ENCODE measurements at regions not wholly inside any gene's neighbourhood (a gene's known extent, or its start where the extent isn't known, plus 50 kb on each side); places are given as distances from the start of the nearest gene placed in this dataset.
"Not testable (repeated sequence)": the region's sequence is repeated elsewhere in the genome, so short reads cannot be mapped to it uniquely, and the experiment has no call there.

DNA sequence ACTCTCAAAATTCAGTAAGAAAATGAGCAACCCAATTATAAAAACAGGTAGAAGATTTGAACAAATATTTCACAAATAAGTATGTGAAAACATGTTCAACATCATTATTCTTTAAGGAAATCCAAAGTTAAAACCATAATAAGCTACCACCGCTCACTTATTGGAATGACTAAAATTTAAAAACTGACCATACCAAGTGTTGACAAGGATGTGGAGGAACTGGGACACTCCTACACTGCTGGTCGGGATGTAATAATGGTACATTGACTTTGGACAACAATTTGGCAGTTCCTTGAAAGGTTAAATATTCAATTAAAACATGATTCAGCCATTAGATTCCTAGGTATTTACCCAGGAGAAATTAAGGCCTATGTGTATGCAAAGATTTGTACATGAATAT, 336.5 kb downstream of the IRS1 start:
- Mint-ChIP-seq H3K4me1 (ENCODE audit: unreplicated experiment) (no peaks in the 10 kb centered on the region), H3K4me3 (ENCODE audit: unreplicated experiment) (no peak overlapping the region), H3K27ac (ENCODE audit: unreplicated experiment) (no peak overlapping the region), H3K9me3 (ENCODE audit: unreplicated experiment) (no peaks in the 10 kb centered on the region), H3K36me3 (ENCODE audit: low read depth, unreplicated experiment) (no peaks in the 10 kb centered on the region), H3K27me3 (ENCODE audit: unreplicated experiment) (no peaks in the 10 kb centered on the region)
- TF ChIP-seq, protein P1, sequence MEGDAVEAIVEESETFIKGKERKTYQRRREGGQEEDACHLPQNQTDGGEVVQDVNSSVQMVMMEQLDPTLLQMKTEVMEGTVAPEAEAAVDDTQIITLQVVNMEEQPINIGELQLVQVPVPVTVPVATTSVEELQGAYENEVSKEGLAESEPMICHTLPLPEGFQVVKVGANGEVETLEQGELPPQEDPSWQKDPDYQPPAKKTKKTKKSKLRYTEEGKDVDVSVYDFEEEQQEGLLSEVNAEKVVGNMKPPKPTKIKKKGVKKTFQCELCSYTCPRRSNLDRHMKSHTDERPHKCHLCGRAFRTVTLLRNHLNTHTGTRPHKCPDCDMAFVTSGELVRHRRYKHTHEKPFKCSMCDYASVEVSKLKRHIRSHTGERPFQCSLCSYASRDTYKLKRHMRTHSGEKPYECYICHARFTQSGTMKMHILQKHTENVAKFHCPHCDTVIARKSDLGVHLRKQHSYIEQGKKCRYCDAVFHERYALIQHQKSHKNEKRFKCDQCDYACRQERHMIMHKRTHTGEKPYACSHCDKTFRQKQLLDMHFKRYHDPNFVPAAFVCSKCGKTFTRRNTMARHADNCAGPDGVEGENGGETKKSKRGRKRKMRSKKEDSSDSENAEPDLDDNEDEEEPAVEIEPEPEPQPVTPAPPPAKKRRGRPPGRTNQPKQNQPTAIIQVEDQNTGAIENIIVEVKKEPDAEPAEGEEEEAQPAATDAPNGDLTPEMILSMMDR (IDR thresholded peaks at IDR 0.05; ENCODE audit: unreplicated experiment) = no peak
- no peak for DNase-seq (ENCODE audit: low spot score)

DNA sequence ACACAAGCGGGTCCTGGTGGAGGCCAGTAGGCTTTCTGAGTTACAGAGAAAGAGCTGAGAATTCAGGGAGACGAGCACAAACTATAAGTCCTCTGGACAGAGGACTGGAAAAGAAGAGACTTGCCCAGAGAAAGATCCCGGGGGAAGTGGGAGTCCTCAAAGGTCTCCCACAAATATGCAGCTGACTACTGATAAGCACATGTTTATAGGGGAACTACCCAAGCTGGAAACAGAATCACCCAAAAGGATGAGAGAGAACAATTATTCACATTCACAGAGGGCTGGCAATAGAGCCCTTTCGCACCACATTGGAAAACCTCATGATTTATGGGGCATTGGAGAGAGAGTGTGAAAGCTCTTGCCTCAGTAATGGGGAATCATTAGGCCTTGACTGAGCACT, 337.6 kb downstream of the IRS1 start:
- no peaks in the 10 kb centered on the region for H3K36me3 Mint-ChIP-seq (ENCODE audit: low read depth, unreplicated experiment)
- H3K4me1 Mint-ChIP-seq (ENCODE audit: unreplicated experiment) = no peaks in the 10 kb centered on the region
- no peak overlapping the region for H3K27ac Mint-ChIP-seq (ENCODE audit: unreplicated experiment)
- H3K4me3 Mint-ChIP-seq (ENCODE audit: unreplicated experiment) = no peak overlapping the region
- H3K9me3 Mint-ChIP-seq (ENCODE audit: unreplicated experiment) = no peaks in the 10 kb centered on the region
- TF ChIP-seq, protein P1 (IDR thresholded peaks at IDR 0.05; ENCODE audit: unreplicated experiment) = no peak
- H3K27me3 Mint-ChIP-seq (ENCODE audit: unreplicated experiment) = no peaks in the 10 kb centered on the region
- DNase-seq (ENCODE audit: low spot score) = no peak

- H3K36me3 Mint-ChIP-seq (ENCODE audit: low read depth, unreplicated experiment); H3K4me3 Mint-ChIP-seq (ENCODE audit: unreplicated experiment); DNase-seq (ENCODE audit: low spot score); H3K4me1 Mint-ChIP-seq (ENCODE audit: unreplicated experiment); H3K27ac Mint-ChIP-seq (ENCODE audit: unreplicated experiment); H3K27me3 Mint-ChIP-seq (ENCODE audit: unreplicated experiment); H3K9me3 Mint-ChIP-seq (ENCODE audit: unreplicated experiment): not testable (repeated sequence)
These were observed 343.5 kb downstream of the IRS1 start for GRCh38 chr2:226456144-226456543.

GRCh38 chr2:226452768-226453167, 346.9 kb downstream of the IRS1 start:
- DNase-seq (ENCODE audit: low spot score) = no peak
- Mint-ChIP-seq H3K4me1 (ENCODE audit: unreplicated experiment) (no peaks in the 10 kb centered on the region), H3K36me3 (ENCODE audit: low read depth, unreplicated experiment) (peaks cover 4% of the 10 kb centered on the region), H3K9me3 (ENCODE audit: unreplicated experiment) (no peaks in the 10 kb centered on the region), H3K27me3 (ENCODE audit: unreplicated experiment) (no peaks in the 10 kb centered on the region), H3K4me3 (ENCODE audit: unreplicated experiment) (no peak overlapping the region), H3K27ac (ENCODE audit: unreplicated experiment) (no peak overlapping the region)
- TF ChIP-seq, protein P1 (IDR thresholded peaks at IDR 0.05; ENCODE audit: unreplicated experiment) = no peak

DNA sequence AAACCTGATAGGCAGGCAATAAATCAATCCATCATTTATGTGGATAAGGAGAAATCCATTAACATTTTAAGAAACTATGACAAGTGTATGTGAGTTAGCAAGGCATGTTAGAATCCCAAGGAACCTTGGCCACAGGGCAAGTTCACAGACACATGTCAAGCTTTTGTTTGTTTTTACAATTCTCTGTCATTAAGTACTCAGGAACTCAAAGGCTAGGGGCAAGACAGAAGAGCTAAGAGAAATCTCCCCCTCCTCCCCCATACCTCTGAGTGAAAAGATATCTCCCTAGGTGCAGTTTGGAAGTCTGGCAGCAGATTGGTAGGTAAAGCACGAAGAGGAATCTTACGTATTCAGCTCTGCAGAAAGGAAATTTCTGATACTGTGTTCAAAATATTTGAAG, 348.1 kb downstream of the IRS1 start:
- no peak overlapping the region for H3K4me3 Mint-ChIP-seq (ENCODE audit: unreplicated experiment)
- no peak overlapping the region for H3K27ac Mint-ChIP-seq (ENCODE audit: unreplicated experiment)
- no peaks in the 10 kb centered on the region for H3K27me3 Mint-ChIP-seq (ENCODE audit: unreplicated experiment)
- H3K9me3 Mint-ChIP-seq (ENCODE audit: unreplicated experiment) = no peaks in the 10 kb centered on the region
- peaks cover under 1% of the 10 kb centered on the region for H3K36me3 Mint-ChIP-seq (ENCODE audit: low read depth, unreplicated experiment)
- TF ChIP-seq, protein P1 (IDR thresholded peaks at IDR 0.05; ENCODE audit: unreplicated experiment) = no peak
- no peaks in the 10 kb centered on the region for H3K4me1 Mint-ChIP-seq (ENCODE audit: unreplicated experiment)
- no peak for DNase-seq (ENCODE audit: low spot score)

GRCh38 chr2:226450141-226450540, 349.5 kb downstream of the IRS1 start:
- DNase-seq (ENCODE audit: low spot score) = no peak
- Mint-ChIP-seq H3K4me3 (ENCODE audit: unreplicated experiment) (no peak overlapping the region), H3K36me3 (ENCODE audit: low read depth, unreplicated experiment) (no peaks in the 10 kb centered on the region), H3K27ac (ENCODE audit: unreplicated experiment) (no peak overlapping the region), H3K9me3 (ENCODE audit: unreplicated experiment) (no peaks in the 10 kb centered on the region), H3K27me3 (ENCODE audit: unreplicated experiment) (no peaks in the 10 kb centered on the region), H3K4me1 (ENCODE audit: unreplicated experiment) (no peaks in the 10 kb centered on the region)
- TF ChIP-seq, protein P1 (IDR thresholded peaks at IDR 0.05; ENCODE audit: unreplicated experiment) = no peak

Measured in endothelial cell (in vitro differentiated cells).